Uterus (tissue), 3 donors: ENCODE measurements at regions not wholly inside any gene's neighbourhood (a gene's known extent, or its start where the extent isn't known, plus 50 kb on each side); places are given as distances from the start of the nearest gene placed in this dataset.

Source experiments
- DNase-seq, 2 donors: peaks; one replicate each; pipeline ENCODE4 v3.0.0-alpha.2; 2019 to 2020
- H3K27ac ChIP-seq, 2 donors: fragments of 200-600 bp; sonication (generic); 1 replicate in 1 of 2; 2 replicates in 1 of 2; pipeline ENCODE4 v1.5.1; 2016 to 2018
- H3K27me3 ChIP-seq, 2 donors: fragments of 200-600 bp; sonication (generic); one replicate each; pipeline ENCODE4 v1.5.1; 2018 to 2019; ENCODE audit warnings: control low read depth in 1 of 2
- H3K36me3 ChIP-seq, 2 donors: fragments of 200-600 bp; sonication (generic); one replicate each; pipeline ENCODE4 v1.5.1; 2019; ENCODE audit warnings: control low read depth in 1 of 2
- H3K4me1 ChIP-seq, 2 donors: fragments of 200-600 bp; sonication (generic); one replicate each; pipeline ENCODE4 v1.5.1; 2018 to 2019; ENCODE audit warnings: control low read depth in 1 of 2
- H3K4me3 ChIP-seq, 2 donors: fragments of 200-600 bp; sonication (generic); 1 replicate in 1 of 2; 2 replicates in 1 of 2; pipeline ENCODE4 v1.5.1; 2018 to 2019; ENCODE audit warnings: mild to moderate bottlenecking in 1 of 2
- H3K9me3 ChIP-seq, 2 donors: fragments of 200-600 bp; sonication (generic); one replicate each; pipeline ENCODE4 v1.5.1; 2019; ENCODE audit warnings: control low read depth in 1 of 2
- POLR2A ChIP-seq, 2 donors: fragments of 450-650 bp; IDR thresholded peaks; one replicate each; pipeline ENCODE4 v1.6.1; 2016; ENCODE audit warnings: antibody characterized with exemption in 2 of 2, mild to moderate bottlenecking in 1 of 2, moderate library complexity in 1 of 2
- intact Hi-C: fragments of 100-400 bp; cut with DNase I; formaldehyde crosslinking; loops from one replicate; pipeline ENCODE4 v1.15.1; 2023; ENCODE audit warnings: low total_unique reads
- TF ChIP-seq, protein P1 (sequence below), 4 experiments: fragments of 200-600 bp in 2 of 4; fragments of 450-650 bp in 2 of 4; sonication (generic) in 2 of 4; IDR thresholded peaks; one replicate each; pipeline ENCODE4 v1.5.1; 2016 to 2019; ENCODE audit warnings: antibody characterized with exemption in 4 of 4, mild to moderate bottlenecking in 2 of 4, moderate library complexity in 1 of 4
- donor health status: DM: yes; HTN: yes; CAD: no.

DNA sequence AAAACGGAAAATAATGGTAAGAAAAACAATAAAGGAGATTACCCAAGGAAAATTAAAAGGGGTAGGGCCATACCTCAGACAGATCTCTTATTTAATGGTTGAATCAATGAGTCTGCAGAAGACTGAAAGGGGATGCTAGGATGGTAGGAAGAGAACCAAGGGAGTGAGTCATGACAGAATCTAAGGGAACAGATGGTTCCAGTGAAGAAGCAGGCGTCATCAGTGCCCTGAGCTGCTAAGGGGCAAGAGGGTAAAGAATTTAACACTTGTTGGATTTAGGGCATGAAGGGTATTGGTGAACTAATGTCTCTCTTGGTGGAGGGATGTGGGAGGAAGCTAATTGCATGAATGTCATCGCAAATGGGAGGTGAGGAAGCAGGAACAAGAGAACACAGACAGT is 329.2 kb upstream of the TSHZ3 start:
- Histone ChIP-seq H3K36me3 (no peaks in the 10 kb centered on the region), H3K27me3 (no peaks in the 10 kb centered on the region), H3K4me1 (no peaks in the 10 kb centered on the region), H3K27ac (no peak overlapping the region), H3K4me3 (no peak overlapping the region), H3K9me3 (no peaks in the 10 kb centered on the region)
- intact Hi-C loops: no loop called here
- TF ChIP-seq, protein P1, sequence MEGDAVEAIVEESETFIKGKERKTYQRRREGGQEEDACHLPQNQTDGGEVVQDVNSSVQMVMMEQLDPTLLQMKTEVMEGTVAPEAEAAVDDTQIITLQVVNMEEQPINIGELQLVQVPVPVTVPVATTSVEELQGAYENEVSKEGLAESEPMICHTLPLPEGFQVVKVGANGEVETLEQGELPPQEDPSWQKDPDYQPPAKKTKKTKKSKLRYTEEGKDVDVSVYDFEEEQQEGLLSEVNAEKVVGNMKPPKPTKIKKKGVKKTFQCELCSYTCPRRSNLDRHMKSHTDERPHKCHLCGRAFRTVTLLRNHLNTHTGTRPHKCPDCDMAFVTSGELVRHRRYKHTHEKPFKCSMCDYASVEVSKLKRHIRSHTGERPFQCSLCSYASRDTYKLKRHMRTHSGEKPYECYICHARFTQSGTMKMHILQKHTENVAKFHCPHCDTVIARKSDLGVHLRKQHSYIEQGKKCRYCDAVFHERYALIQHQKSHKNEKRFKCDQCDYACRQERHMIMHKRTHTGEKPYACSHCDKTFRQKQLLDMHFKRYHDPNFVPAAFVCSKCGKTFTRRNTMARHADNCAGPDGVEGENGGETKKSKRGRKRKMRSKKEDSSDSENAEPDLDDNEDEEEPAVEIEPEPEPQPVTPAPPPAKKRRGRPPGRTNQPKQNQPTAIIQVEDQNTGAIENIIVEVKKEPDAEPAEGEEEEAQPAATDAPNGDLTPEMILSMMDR (IDR thresholded peaks at IDR 0.05): no peak
- TF ChIP-seq POLR2A (IDR thresholded peaks at IDR 0.05): no peak
- DNase-seq: no peak

DNA sequence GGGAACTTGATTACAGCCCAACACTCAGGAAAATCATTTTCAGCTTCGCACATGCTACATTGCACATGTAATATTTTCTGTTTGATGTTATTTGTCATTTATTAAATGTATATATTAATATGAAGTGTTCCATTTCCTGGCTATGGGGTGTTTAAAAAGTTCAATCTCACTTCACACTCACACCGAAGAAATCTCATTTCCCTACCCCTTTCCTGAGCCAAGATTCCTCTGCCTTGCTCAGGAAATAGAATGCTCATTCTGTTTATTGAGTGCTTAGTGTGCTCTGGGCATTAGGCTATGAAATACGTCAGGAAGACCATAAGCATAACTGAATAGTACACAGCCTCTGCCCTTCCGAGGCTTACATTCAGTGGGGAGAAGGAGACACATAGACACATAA is 331.9 kb upstream of the TSHZ3 start:
- no peak overlapping the region for H3K4me3 ChIP-seq
- TF ChIP-seq POLR2A (IDR thresholded peaks at IDR 0.05): no peak
- TF ChIP-seq, protein P1 (IDR thresholded peaks at IDR 0.05): no peak
- H3K27ac ChIP-seq: no peak overlapping the region
- no peaks in the 10 kb centered on the region for H3K36me3 ChIP-seq
- no peaks in the 10 kb centered on the region for H3K4me1 ChIP-seq
- no peaks in the 10 kb centered on the region for H3K9me3 ChIP-seq
- no peaks in the 10 kb centered on the region for H3K27me3 ChIP-seq
- intact Hi-C loops: no loop called here
- DNase-seq: no peak

DNA sequence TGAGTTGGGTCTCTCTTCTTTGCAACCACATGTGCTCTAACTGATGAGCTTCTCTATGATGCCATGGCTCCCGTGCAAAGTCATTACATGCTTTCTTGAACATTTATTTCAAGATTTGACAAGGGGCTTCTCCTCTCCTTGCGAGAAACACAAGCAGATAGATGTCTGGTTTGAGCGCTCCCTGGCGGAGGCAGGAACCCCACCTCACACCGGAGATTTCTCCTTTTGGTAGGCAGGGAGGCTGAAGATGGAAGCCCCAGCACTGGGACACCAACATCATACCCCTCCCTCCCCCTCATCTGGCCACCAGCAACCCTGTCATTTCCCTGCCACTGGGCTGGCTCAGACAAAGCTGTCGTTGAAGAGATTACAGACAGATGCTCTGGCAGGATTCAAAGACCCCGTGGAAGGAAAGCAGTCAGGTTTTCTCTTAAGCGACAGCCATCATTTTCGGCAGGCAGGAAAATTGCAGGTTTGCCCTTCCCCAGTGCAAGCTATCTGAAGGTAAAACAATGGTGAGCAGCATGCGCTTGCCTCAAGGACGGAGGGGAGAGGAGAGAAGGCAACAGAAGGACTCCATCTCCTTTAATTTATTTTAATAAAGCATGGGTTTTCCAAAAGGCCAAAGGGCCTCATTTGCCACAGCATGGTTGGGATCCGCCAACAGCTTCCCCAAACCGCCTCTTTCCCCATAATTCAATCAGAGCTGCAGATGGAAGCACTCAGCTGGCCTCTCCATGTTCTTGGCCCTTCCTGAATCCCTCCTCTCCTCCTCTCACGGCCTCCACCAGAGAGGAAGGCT is 344.1 kb upstream of the TSHZ3 start:
- Histone ChIP-seq H3K27me3 (no peaks in the 10 kb centered on the region), H3K36me3 (no peaks in the 10 kb centered on the region), H3K9me3 (no peaks in the 10 kb centered on the region), H3K27ac (no peak overlapping the region), H3K4me3 (no peak overlapping the region), H3K4me1 (no peaks in the 10 kb centered on the region)
- DNase-seq: no peak
- intact Hi-C loops: no loop called here
- no peak for TF ChIP-seq POLR2A (IDR thresholded peaks at IDR 0.05)
- TF ChIP-seq, protein P1 (IDR thresholded peaks at IDR 0.05): no peak

DNA sequence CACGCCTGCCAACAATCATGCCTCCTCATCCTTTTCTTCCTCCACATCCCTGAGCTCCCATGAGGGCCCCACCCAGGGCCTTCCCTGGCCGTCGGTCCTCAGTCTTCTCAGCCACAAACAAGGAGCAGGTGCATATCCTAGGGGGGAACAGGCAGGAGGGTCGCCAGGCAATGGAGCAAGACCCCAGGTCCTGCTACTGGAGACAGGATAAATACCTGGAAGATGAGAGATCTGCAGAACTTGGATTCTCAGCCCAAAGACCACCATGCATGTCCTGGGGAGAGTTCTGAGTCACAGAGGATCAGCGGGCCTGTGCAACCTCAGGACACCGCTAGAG is 344.7 kb upstream of the TSHZ3 start:
- DNase-seq: no peak
- H3K9me3 ChIP-seq: no peaks in the 10 kb centered on the region
- H3K27ac ChIP-seq: no peak overlapping the region
- no peak for TF ChIP-seq POLR2A (IDR thresholded peaks at IDR 0.05)
- TF ChIP-seq, protein P1 (IDR thresholded peaks at IDR 0.05): no peak
- intact Hi-C loops: no loop called here
- no peak overlapping the region for H3K4me3 ChIP-seq
- no peaks in the 10 kb centered on the region for H3K4me1 ChIP-seq
- no peaks in the 10 kb centered on the region for H3K27me3 ChIP-seq
- H3K36me3 ChIP-seq: no peaks in the 10 kb centered on the region

DNA sequence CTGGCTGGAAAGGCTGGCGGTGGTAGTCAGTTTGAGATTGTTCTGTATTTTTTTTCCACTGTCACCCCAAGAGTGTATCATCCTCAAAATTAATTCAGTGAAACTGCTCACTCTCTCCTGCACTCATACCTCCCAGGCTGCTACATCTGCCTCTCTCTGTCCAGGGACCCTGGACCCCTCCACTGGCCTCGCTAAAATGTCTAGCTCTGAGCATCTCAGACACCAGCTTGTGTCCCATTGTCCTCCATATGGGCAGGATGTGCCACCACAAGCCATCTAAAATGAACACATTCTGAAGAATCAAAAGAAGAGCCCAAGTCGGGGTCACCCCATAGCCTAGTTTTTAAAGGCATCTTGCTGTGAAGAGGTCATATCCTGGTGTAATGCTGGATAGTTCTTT is 345.5 kb upstream of the TSHZ3 start:
- Histone ChIP-seq H3K27me3 (no peaks in the 10 kb centered on the region), H3K36me3 (no peaks in the 10 kb centered on the region), H3K9me3 (no peaks in the 10 kb centered on the region), H3K4me3 (no peak overlapping the region), H3K4me1 (no peaks in the 10 kb centered on the region), H3K27ac (no peak overlapping the region)
- TF ChIP-seq, protein P1 (IDR thresholded peaks at IDR 0.05): no peak
- TF ChIP-seq POLR2A (IDR thresholded peaks at IDR 0.05): no peak
- no peak for DNase-seq
- intact Hi-C loops: no loop called here
